Left lobe of liver (tissue), 2 donors: ENCODE measurements at regions not wholly inside any gene's neighbourhood (a gene's known extent, or its start where the extent isn't known, plus 50 kb on each side); places are given as distances from the start of the nearest gene placed in this dataset.
A peak's percentile ranks its signal among the peaks of the same experiment; 100 is the strongest.

ENCODE experiments used
- ATAC-seq: fragments of 200-7000 bp; cut with Tn5 transposase; one replicate; pipeline ENCODE4 v1.9.1; 2020; ENCODE audit warnings: mild to moderate bottlenecking, moderate library complexity
- DNase-seq: peaks from one replicate; pipeline ENCODE4 v3.0.0-alpha.2; 2020; ENCODE audit warnings: low spot score
- donor health status: DM: no; HTN: no; CAD: no; lungs with moderate emphysema.
- donor health status: DM: no; HTN: yes; CAD: no.

GRCh38 chr6:113172531-113172966 is 684.6 kb upstream of the MARCKS start:
- ATAC-seq (peak; percentile 75), DNase-seq (peak; percentile 47)

GRCh38 chr6:113178349-113178748 is 678.8 kb upstream of the MARCKS start:
- ATAC-seq (no peak), DNase-seq (no peak)

GRCh38 chr6:113181164-113181563 is 676.0 kb upstream of the MARCKS start:
- DNase-seq = no peak
- no peak for ATAC-seq

GRCh38 chr6:113182370-113183141 is 674.6 kb upstream of the MARCKS start:
- no peak for ATAC-seq
- no peak for DNase-seq

GRCh38 chr6:113184291-113184690 is 672.9 kb upstream of the MARCKS start:
- DNase-seq (no peak), ATAC-seq (no peak)

GRCh38 chr6:113184736-113185135 is 672.4 kb upstream of the MARCKS start:
- ATAC-seq (no peak), DNase-seq (no peak)

GRCh38 chr6:113185299-113185698 is 671.8 kb upstream of the MARCKS start:
- DNase-seq = no peak
- ATAC-seq = no peak

GRCh38 chr6:113187661-113188060 is 669.5 kb upstream of the MARCKS start:
- ATAC-seq = no peak
- no peak for DNase-seq

- ATAC-seq (no peak), DNase-seq (no peak)
These were observed 668.2 kb upstream of the MARCKS start for GRCh38 chr6:113188962-113189361.

GRCh38 chr6:113190170-113190569 is 667.0 kb upstream of the MARCKS start:
- ATAC-seq (no peak), DNase-seq (no peak)

- DNase-seq (no peak), ATAC-seq (no peak)
These were observed 663.1 kb upstream of the MARCKS start for GRCh38 chr6:113194090-113194489.

- DNase-seq = no peak
- ATAC-seq = no peak
These were observed 654.1 kb upstream of the MARCKS start for GRCh38 chr6:113202852-113203714.

- ATAC-seq = no peak
These were observed 653.4 kb upstream of the MARCKS start for GRCh38 chr6:113203715-113204110.

GRCh38 chr6:113205553-113205952 is 651.6 kb upstream of the MARCKS start:
- no peak for ATAC-seq
- DNase-seq = no peak

More at GRCh38 chr6:113203715-113204110, 653.4 kb upstream of the MARCKS start:
- no peak for DNase-seq

GRCh38 chr6:113208726-113209125 is 648.4 kb upstream of the MARCKS start:
- DNase-seq (no peak), ATAC-seq (no peak)

GRCh38 chr6:113209315-113209714 is 647.8 kb upstream of the MARCKS start:
- DNase-seq (no peak), ATAC-seq (no peak)

- DNase-seq (no peak), ATAC-seq (no peak)
These were observed 646.0 kb upstream of the MARCKS start for GRCh38 chr6:113211170-113211569.

- no peak for ATAC-seq
- DNase-seq = no peak
These were observed 637.4 kb upstream of the MARCKS start for GRCh38 chr6:113219783-113220182.

GRCh38 chr6:113220832-113221231 is 636.3 kb upstream of the MARCKS start:
- DNase-seq = no peak
- no peak for ATAC-seq

- no peak for DNase-seq
These were observed 635.3 kb upstream of the MARCKS start for GRCh38 chr6:113221850-113222249.

GRCh38 chr6:113246186-113246585 is 611.0 kb upstream of the MARCKS start:
- ATAC-seq (no peak), DNase-seq (no peak)

More at GRCh38 chr6:113221850-113222249, 635.3 kb upstream of the MARCKS start:
- ATAC-seq = no peak

GRCh38 chr6:113248532-113248931 is 608.6 kb upstream of the MARCKS start:
- ATAC-seq (no peak), DNase-seq (no peak)
